Right lobe of liver (tissue), 6 donors: ENCODE measurements at regions not wholly inside any gene's neighbourhood (a gene's known extent, or its start where the extent isn't known, plus 50 kb on each side); places are given as distances from the start of the nearest gene placed in this dataset.
"Not testable (repeated sequence)": the region's sequence is repeated elsewhere in the genome, so short reads cannot be mapped to it uniquely, and the experiment has no call there.

ENCODE experiments used
- ATAC-seq, 4 donors: fragments of 200-7000 bp; cut with Tn5 transposase; one replicate each; pipeline ENCODE4 v1.9.1; 2020; ENCODE audit warnings: mild to moderate bottlenecking in 4 of 4, moderate library complexity in 4 of 4
- DNase-seq, 3 donors: peaks; one replicate each; pipeline ENCODE4 v3.0.0-alpha.2; 2020
- H3K27ac ChIP-seq, 3 donors: fragments of 200-600 bp; one replicate each; pipeline ENCODE4 v1.8.0; 2022
- H3K27me3 ChIP-seq, 2 donors: fragments of 200-600 bp; one replicate each; pipeline ENCODE4 v1.8.0; 2022
- H3K36me3 ChIP-seq, 4 donors: fragments of 200-600 bp; sonication (generic) in 1 of 4; one replicate each; pipeline versions ENCODE4 v1.5.1 to v1.8.0; 2017 to 2022; ENCODE audit warnings: control low read depth in 1 of 4
- H3K4me1 ChIP-seq, 4 donors: fragments of 200-600 bp; sonication (generic) in 1 of 4; one replicate each; pipeline versions ENCODE4 v1.5.1 to v1.8.0; 2017 to 2022; ENCODE audit warnings: control low read depth in 1 of 4
- H3K4me3 ChIP-seq, 3 donors: fragments of 200-600 bp; one replicate each; pipeline ENCODE4 v1.8.0; 2022
- H3K9me3 ChIP-seq, 4 donors: fragments of 200-600 bp; sonication (generic) in 1 of 4; one replicate each; pipeline versions ENCODE4 v1.5.1 to v1.8.0; 2017 to 2022; ENCODE audit warnings: control low read depth in 1 of 4
- CTCF ChIP-seq, 4 donors: fragments of 200-600 bp in 3 of 4; fragments of 450-650 bp in 1 of 4; IDR thresholded peaks; one replicate each; pipeline versions ENCODE4 v1.5.1 to v1.8.0; 2016 to 2022; ENCODE audit warnings: antibody characterized with exemption in 4 of 4, mild to moderate bottlenecking in 2 of 4
- POLR2A ChIP-seq: fragments of 450-650 bp; IDR thresholded peaks from one replicate; pipeline ENCODE4 v1.6.1; 2017; ENCODE audit warnings: antibody characterized with exemption, mild to moderate bottlenecking
- WGBS: methylation state at CpG from one replicate; pipeline ENCODE4 v1.1.6; 2018; ENCODE audit warnings: low coverage, low lambda C conversion rate; ENCODE audit not compliant: insufficient coverage; ENCODE audit errors: missing lambda C conversion rate; 5-methylcytosine and 5-hydroxymethylcytosine counted together
- intact Hi-C, 2 donors: fragments of 100-400 bp; cut with DNase I; formaldehyde crosslinking; loops; one replicate each; pipeline versions ENCODE4 v1.11.2 to v1.14.1; 2022
- donor health status: DM: no; HTN: yes; CAD: no.
- donor health status: DM: no; HTN: no; CAD: no.
- donor health status: DM: no; HTN: no; CAD: no.
- donor health status: DM: no; HTN: yes; CAD: no.
- donor health status: DM: no; HTN: yes; CAD: no.

GRCh38 chr4:40681600-40681999, 51.9 kb upstream of the RBM47 start:
- TF ChIP-seq CTCF (IDR thresholded peaks at IDR 0.05) (no peak), POLR2A (no peak)
- intact Hi-C loops: no loop called here
- Histone ChIP-seq H3K4me1 (peaks cover 0 to 9% (median 0%) of the 10 kb centered on the region in 4 donors), H3K27ac (no peak overlapping the region), H3K4me3 (no peak overlapping the region), H3K27me3 (no peaks in the 10 kb centered on the region), H3K9me3 (no peaks in the 10 kb centered on the region), H3K36me3 (no peaks in the 10 kb centered on the region)
- 95% methylated on average over 4 of the region's 4 CpGs for WGBS
- DNase-seq: no peak
- no peak for ATAC-seq

- 64% methylated on average over 10 of the region's 12 CpGs for WGBS
- DNase-seq (peak in 1 of 3 donors; percentile 22), ATAC-seq (no peak)
- H3K27me3 ChIP-seq: no peaks in the 10 kb centered on the region
- H3K4me3 ChIP-seq: no peak overlapping the region
- H3K36me3 ChIP-seq: no peaks in the 10 kb centered on the region
- H3K4me1 ChIP-seq: peaks cover 0 to 16% (median under 1%) of the 10 kb centered on the region in 4 donors
- no peaks in the 10 kb centered on the region for H3K9me3 ChIP-seq
- TF ChIP-seq POLR2A: no peak
- TF ChIP-seq CTCF (IDR thresholded peaks at IDR 0.05): no peak
- intact Hi-C loops: no loop called here
- H3K27ac ChIP-seq: no peak overlapping the region
Measured at GRCh38 chr4:40682290-40683101, 52.8 kb upstream of the RBM47 start.

- H3K27ac ChIP-seq, H3K9me3 ChIP-seq, H3K4me3 ChIP-seq, H3K36me3 ChIP-seq, intact Hi-C loops, H3K27me3 ChIP-seq: not testable (repeated sequence)
- WGBS: 91% methylated on average over 10 of the region's 12 CpGs
- H3K4me1 ChIP-seq: peaks cover 0 to 27% (median 2%) of the 10 kb centered on the region in 4 donors
- DNase-seq (peak in 1 of 3 donors; percentile 12), ATAC-seq (peak in 2 of 4 donors; percentile 13 to 24)
Measured at GRCh38 chr4:40683536-40684145, 54.0 kb upstream of the RBM47 start.

GRCh38 chr4:40684404-40684803, 54.7 kb upstream of the RBM47 start:
- no peak for ATAC-seq
- WGBS: 44% methylated on average over 3 of the region's 3 CpGs
- Histone ChIP-seq H3K4me1 (peaks cover 0 to 29% (median 2%) of the 10 kb centered on the region in 4 donors), H3K27ac (no peak overlapping the region), H3K4me3 (no peak overlapping the region), H3K36me3 (no peaks in the 10 kb centered on the region), H3K27me3 (no peaks in the 10 kb centered on the region), H3K9me3 (no peaks in the 10 kb centered on the region)
- TF ChIP-seq POLR2A: no peak
- no peak for TF ChIP-seq CTCF (IDR thresholded peaks at IDR 0.05)
- no peak for DNase-seq
- intact Hi-C loops: no loop called here

GRCh38 chr4:40685300-40685699, 55.6 kb upstream of the RBM47 start:
- Histone ChIP-seq H3K36me3 (no peaks in the 10 kb centered on the region), H3K27me3 (no peaks in the 10 kb centered on the region), H3K27ac (no peak overlapping the region), H3K4me3 (no peak overlapping the region), H3K4me1 (peaks cover 0 to 29% (median 2%) of the 10 kb centered on the region in 4 donors), H3K9me3 (no peaks in the 10 kb centered on the region)
- ATAC-seq (peak in 1 of 4 donors; percentile 18), DNase-seq (no peak)
- WGBS: 100% methylated on average over 3 of the region's 3 CpGs
- TF ChIP-seq POLR2A (no peak), CTCF (IDR thresholded peaks at IDR 0.05) (no peak)
- intact Hi-C loops: no loop called here
